HCT116 (cell line): ENCODE measurements at regions not wholly inside any gene's neighbourhood (a gene's known extent, or its start where the extent isn't known, plus 50 kb on each side); places are given as distances from the start of the nearest gene placed in this dataset.

Experiments
- ATAC-seq: fragments of 200-7000 bp; cut with Tn5 transposase; 2 replicates; pipeline ENCODE4 v1.9.1; 2020; ENCODE audit warnings: mild to moderate bottlenecking, moderate library complexity
- BruUV-seq: library from RNA; stranded (reverse); fragments of 400-500 nt; replicated peaks from 2 replicates; lab custom pipeline; 2021; lab: Mats Ljungman, UMichigan
- CTCF ChIA-PET: fragments of 300-600 bp; sonication (Branson Sonifier 250); formaldehyde crosslinking; loops from one replicate; lab custom pipeline; 2021; ENCODE audit warnings: antibody characterized with exemption; lab: Charles Lee
- POLR2A ChIA-PET: fragments of 300-600, 350-600 bp; sonication (Branson Sonifier 250); formaldehyde crosslinking; loops from one replicate; lab custom pipeline; 2021; ENCODE audit warnings: antibody characterized with exemption; lab: Charles Lee
- RAD21 ChIA-PET, 2 experiments: fragments of 300-600 bp; sonication (Branson Sonifier 250); formaldehyde crosslinking; loops; one replicate each; lab custom pipeline; 2023; ENCODE audit warnings: low total read pairs in 2 of 2; ENCODE audit not compliant: uncharacterized antibody in 2 of 2, unreplicated experiment in 2 of 2, low non-redundant PET in 1 of 2; lab: Charles Lee
- DNase-seq: peaks from one replicate; pipeline ENCODE4 v3.0.0-alpha.2; 2010; ENCODE audit warnings: low read depth, low spot score
- H2AFZ ChIP-seq: fragments of 200-600 bp; shearing (Covaris generic), sonication (generic); 2 replicates; pipeline ENCODE4 v1.6.1; 2017; ENCODE audit warnings: low read depth, mixed run types, mixed read lengths, antibody characterized with exemption, low read length; ENCODE audit not compliant: poor library complexity, severe bottlenecking
- H3K27ac ChIP-seq: 2 replicates; pipeline ENCODE4 v1.5.1; 2012; ENCODE audit warnings: low read depth, low read length
- H3K27me3 ChIP-seq: fragments of 200-600 bp; sonication (generic); 2 replicates; pipeline ENCODE4 v1.6.1; 2016; ENCODE audit warnings: mixed run types, low read length, mixed read lengths; ENCODE audit not compliant: insufficient read depth
- H3K36me3 ChIP-seq, 2 experiments: fragments of 200-500 bp in 1 of 2; fragments of 200-600 bp in 1 of 2; sonication (Bioruptor generic) in 1 of 2; sonication (generic) in 1 of 2; 2 replicates each; pipeline versions ENCODE4 v1.5.1 to v1.6.1; 2014 to 2016; ENCODE audit warnings: low read length in 2 of 2, inconsistent platforms in 1 of 2, mixed read lengths in 1 of 2, mixed run types in 1 of 2; ENCODE audit not compliant: insufficient read depth in 2 of 2, control insufficient read depth in 1 of 2
- H3K4me1 ChIP-seq, 2 experiments: fragments of 200-600 bp in 1 of 2; sonication (generic) in 1 of 2; 2 replicates each; pipeline versions ENCODE4 v1.5.1 to v1.6.1; 2012 to 2017; ENCODE audit warnings: low read length in 2 of 2, inconsistent platforms in 1 of 2, mild to moderate bottlenecking in 1 of 2, mixed read lengths in 1 of 2, mixed run types in 1 of 2, moderate library complexity in 1 of 2; ENCODE audit not compliant: insufficient read depth in 2 of 2, control insufficient read depth in 1 of 2
- H3K4me2 ChIP-seq: fragments of 200-600 bp; sonication (generic); 2 replicates; pipeline ENCODE4 v1.6.1; 2017; ENCODE audit warnings: mixed run types, low read length, mixed read lengths
- H3K4me3 ChIP-seq, 2 experiments: fragments of 200-600 bp in 1 of 2; sonication (generic) in 1 of 2; replicated peaks in 1 of 2; 2 replicates each; pipeline ENCODE4 v1.5.1; 2011 to 2016; ENCODE audit warnings: low read length in 2 of 2, control low read depth in 1 of 2, low read depth in 1 of 2, mild to moderate bottlenecking in 1 of 2, mixed read lengths in 1 of 2, mixed run types in 1 of 2
- H3K79me2 ChIP-seq: fragments of 200-600 bp; sonication (generic); 2 replicates; pipeline ENCODE4 v1.6.1; 2017; ENCODE audit warnings: mild to moderate bottlenecking, mixed run types, low read length, moderate library complexity, mixed read lengths; ENCODE audit not compliant: insufficient read depth
- H3K9ac ChIP-seq: fragments of 200-600 bp; sonication (generic); 2 replicates; pipeline ENCODE4 v1.6.1; 2016; ENCODE audit warnings: low read length, mixed read lengths
- H3K9me2 ChIP-seq: fragments of 200-600 bp; sonication (generic), shearing (Covaris generic); 2 replicates; pipeline ENCODE4 v1.6.1; 2017; ENCODE audit warnings: mixed run types, mild to moderate bottlenecking, moderate library complexity; ENCODE audit not compliant: insufficient read depth
- H3K9me3 ChIP-seq, 2 experiments: fragments of 200-500 bp in 1 of 2; fragments of 200-600 bp in 1 of 2; sonication (Bioruptor generic) in 1 of 2; sonication (generic) in 1 of 2; 2 replicates each; pipeline ENCODE4 v1.6.1; 2014 to 2017; ENCODE audit warnings: low read length in 2 of 2, mixed read lengths in 2 of 2, inconsistent platforms in 1 of 2, low read depth in 1 of 2, mild to moderate bottlenecking in 1 of 2, mixed run types in 1 of 2, moderate library complexity in 1 of 2; ENCODE audit not compliant: control insufficient read depth in 1 of 2, insufficient read depth in 1 of 2
- H4K20me1 ChIP-seq: fragments of 200-600 bp; sonication (generic), shearing (Covaris generic); 2 replicates; pipeline ENCODE4 v1.6.1; 2017; ENCODE audit warnings: mixed run types, mild to moderate bottlenecking, moderate library complexity; ENCODE audit not compliant: insufficient read depth
- ELF1 ChIP-seq: IDR thresholded peaks from 2 replicates; pipeline ENCODE4 v1.6.1; 2012; ENCODE audit warnings: low read depth, borderline replicate concordance
- RAD21 ChIP-seq: IDR thresholded peaks from 2 replicates; pipeline ENCODE4 v1.6.1; 2012; ENCODE audit warnings: low read depth, mild to moderate bottlenecking
- SP1 ChIP-seq: IDR thresholded peaks from 2 replicates; pipeline ENCODE4 v1.6.1; 2012; ENCODE audit warnings: low read depth
- intact Hi-C: fragments of 100-400 bp; cut with micrococcal nuclease; formaldehyde crosslinking; loops from 2 replicates; pipeline ENCODE4 v1.10.0; 2022
- TF ChIP-seq, protein P1 (sequence below): IDR thresholded peaks from 2 replicates; pipeline ENCODE4 v1.6.1; 2011; ENCODE audit warnings: mild to moderate bottlenecking, low read length, moderate library complexity; ENCODE audit not compliant: insufficient replicate concordance; ENCODE audit errors: extremely low read depth

- ChIA-PET RAD21 (no interaction called here), CTCF (no interaction called here)
- H3K27me3 ChIP-seq, result no peaks in the 10 kb centered on the region
Observed at GRCh38 chr10:4024516-4025245, 239.7 kb upstream of the KLF6 start.

GRCh38 chr10:4024027-4024426 lies 239.0 kb upstream of the KLF6 start:
- DNase-seq (no peak), ATAC-seq (no peak)
- no peaks in the 10 kb centered on the region for H3K36me3 ChIP-seq
- H2AFZ ChIP-seq, result no peak overlapping the region
- no peaks in the 10 kb centered on the region for H3K9me3 ChIP-seq
- H3K27ac ChIP-seq, result no peak overlapping the region
- ChIA-PET POLR2A (no interaction called here), RAD21 (no interaction called here), CTCF (no interaction called here)
- no peaks in the 10 kb centered on the region for H3K27me3 ChIP-seq
- TF ChIP-seq, protein P1, sequence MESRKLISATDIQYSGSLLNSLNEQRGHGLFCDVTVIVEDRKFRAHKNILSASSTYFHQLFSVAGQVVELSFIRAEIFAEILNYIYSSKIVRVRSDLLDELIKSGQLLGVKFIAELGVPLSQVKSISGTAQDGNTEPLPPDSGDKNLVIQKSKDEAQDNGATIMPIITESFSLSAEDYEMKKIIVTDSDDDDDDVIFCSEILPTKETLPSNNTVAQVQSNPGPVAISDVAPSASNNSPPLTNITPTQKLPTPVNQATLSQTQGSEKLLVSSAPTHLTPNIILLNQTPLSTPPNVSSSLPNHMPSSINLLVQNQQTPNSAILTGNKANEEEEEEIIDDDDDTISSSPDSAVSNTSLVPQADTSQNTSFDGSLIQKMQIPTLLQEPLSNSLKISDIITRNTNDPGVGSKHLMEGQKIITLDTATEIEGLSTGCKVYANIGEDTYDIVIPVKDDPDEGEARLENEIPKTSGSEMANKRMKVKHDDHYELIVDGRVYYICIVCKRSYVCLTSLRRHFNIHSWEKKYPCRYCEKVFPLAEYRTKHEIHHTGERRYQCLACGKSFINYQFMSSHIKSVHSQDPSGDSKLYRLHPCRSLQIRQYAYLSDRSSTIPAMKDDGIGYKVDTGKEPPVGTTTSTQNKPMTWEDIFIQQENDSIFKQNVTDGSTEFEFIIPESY, result no peak
- no peak for TF ChIP-seq ELF1
- TF ChIP-seq SP1, result no peak
- H3K4me1 ChIP-seq, result peaks cover 0 to 5% of the 10 kb centered on the region in 2 experiments; a peak in 2 of 4 replicates
- H3K4me3 ChIP-seq, result no peak overlapping the region
- H3K9ac ChIP-seq, result no peak overlapping the region
- H3K4me2 ChIP-seq, result no peak overlapping the region
- no peaks in the 10 kb centered on the region for H3K9me2 ChIP-seq
- H4K20me1 ChIP-seq, result no peaks in the 10 kb centered on the region
- BruUV-seq, result no TSS peak
- intact Hi-C loops, result no loop called here
- no peaks in the 10 kb centered on the region for H3K79me2 ChIP-seq

More at GRCh38 chr10:4024516-4025245, 239.7 kb upstream of the KLF6 start:
- TF ChIP-seq RAD21, result no peak
- TF ChIP-seq, all 23 proteins: peak for 0
- ATAC-seq (no peak), DNase-seq (no peak)
- no peak overlapping the region for H3K4me3 ChIP-seq
- no peaks in the 10 kb centered on the region for H4K20me1 ChIP-seq
- H3K9me2 ChIP-seq, result no peaks in the 10 kb centered on the region
- no peak overlapping the region for H3K9ac ChIP-seq
- H3K27ac ChIP-seq, result no peak overlapping the region
- H3K9me3 ChIP-seq, result no peaks in the 10 kb centered on the region
- POLR2A ChIA-PET, result no interaction called here
- no peak overlapping the region for H3K4me2 ChIP-seq
- H3K79me2 ChIP-seq, result no peaks in the 10 kb centered on the region
- H3K36me3 ChIP-seq, result no peaks in the 10 kb centered on the region
- H3K4me1 ChIP-seq, result peaks cover 0 to 5% of the 10 kb centered on the region in 2 experiments; a peak in 2 of 4 replicates
- no TSS peak for BruUV-seq
- no peak overlapping the region for H2AFZ ChIP-seq
- intact Hi-C loops, result no loop called here
